ENCODE measurements at regions not wholly inside any gene's neighbourhood (a gene's known extent, or its start where the extent isn't known, plus 50 kb on each side); places are given as distances from the start of the nearest gene placed in this dataset.

DNA sequence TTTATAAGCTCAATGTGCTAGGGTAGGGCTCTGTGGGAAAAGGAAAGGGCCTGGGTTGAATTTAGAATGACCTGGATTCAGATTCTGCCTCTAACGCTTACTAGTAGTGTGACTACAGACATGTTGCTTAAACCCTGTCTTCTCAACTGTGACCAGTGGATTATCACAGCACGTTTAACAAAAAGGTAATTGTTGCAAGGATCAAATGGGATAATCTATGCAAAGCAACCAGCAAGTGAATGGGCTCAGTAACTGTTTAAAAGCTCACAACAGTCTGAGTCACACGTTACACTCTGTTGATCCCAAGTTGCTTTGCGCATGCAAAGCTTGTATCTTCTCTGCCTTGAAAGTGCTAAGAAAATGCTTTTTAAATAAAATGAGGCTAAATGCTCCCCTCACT is 236.5 kb downstream of the IL20RB start:
- TF ChIP-seq, protein P1, sequence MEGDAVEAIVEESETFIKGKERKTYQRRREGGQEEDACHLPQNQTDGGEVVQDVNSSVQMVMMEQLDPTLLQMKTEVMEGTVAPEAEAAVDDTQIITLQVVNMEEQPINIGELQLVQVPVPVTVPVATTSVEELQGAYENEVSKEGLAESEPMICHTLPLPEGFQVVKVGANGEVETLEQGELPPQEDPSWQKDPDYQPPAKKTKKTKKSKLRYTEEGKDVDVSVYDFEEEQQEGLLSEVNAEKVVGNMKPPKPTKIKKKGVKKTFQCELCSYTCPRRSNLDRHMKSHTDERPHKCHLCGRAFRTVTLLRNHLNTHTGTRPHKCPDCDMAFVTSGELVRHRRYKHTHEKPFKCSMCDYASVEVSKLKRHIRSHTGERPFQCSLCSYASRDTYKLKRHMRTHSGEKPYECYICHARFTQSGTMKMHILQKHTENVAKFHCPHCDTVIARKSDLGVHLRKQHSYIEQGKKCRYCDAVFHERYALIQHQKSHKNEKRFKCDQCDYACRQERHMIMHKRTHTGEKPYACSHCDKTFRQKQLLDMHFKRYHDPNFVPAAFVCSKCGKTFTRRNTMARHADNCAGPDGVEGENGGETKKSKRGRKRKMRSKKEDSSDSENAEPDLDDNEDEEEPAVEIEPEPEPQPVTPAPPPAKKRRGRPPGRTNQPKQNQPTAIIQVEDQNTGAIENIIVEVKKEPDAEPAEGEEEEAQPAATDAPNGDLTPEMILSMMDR (conservative IDR thresholded peaks at IDR 0.05; ENCODE audit: low read depth, low read length): no peak
- TF ChIP-seq EZH2 (IDR thresholded peaks at IDR 0.05; ENCODE audit: borderline replicate concordance, low read depth, low read length, poor library complexity, severe bottlenecking): no peak

Measured in A673 (cell line).